GM18870 (cell line): ENCODE measurements at regions not wholly inside any gene's neighbourhood (a gene's known extent, or its start where the extent isn't known, plus 50 kb on each side); places are given as distances from the start of the nearest gene placed in this dataset.

Experiments used
- ATAC-seq: cut with Tn5 transposase; IDR thresholded peaks from one replicate; pipeline ENCODE4 v1.9.1; 2021; ENCODE audit warnings: moderate library complexity; ENCODE audit not compliant: unreplicated experiment

DNA sequence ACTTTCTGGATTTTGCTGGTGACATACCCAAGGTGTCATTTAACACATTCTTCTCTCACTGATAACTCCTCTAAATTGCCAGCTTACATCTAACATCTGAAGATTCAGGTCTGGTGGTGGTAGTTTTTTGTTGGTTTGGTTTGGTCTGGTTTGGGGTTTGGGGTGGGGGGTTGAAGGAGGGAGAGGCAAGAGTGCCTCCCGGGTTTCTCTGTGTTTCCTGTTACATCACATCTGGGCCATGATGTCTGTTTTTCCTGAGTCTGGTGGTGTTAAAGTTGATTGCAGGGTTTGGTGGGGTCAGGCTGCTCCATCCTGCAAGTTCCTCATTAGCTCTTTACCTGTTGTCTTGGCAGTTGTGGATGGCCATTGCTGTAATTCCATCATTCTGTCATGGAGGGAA, 155.8 kb upstream of the UBL3 start:
- no peak for ATAC-seq

DNA sequence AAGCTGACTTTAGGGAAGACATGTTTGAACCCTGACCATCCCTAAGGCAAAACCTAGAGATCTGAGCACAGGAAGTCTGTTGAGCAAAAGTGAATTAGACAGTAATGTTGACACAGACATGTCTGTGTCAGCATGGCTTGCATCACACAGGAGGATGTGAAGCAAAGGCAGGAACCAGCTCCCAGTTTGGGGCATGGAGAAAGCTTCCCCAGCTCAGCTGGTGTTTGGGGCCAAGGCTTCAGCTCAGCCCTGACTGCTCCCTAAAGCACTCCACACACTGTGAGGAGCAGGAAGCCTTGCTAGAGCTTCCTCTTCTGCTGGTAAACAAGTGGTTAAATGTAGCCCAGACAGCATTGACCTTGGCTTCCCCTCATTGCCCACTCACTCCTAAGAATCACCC, 153.8 kb upstream of the UBL3 start:
- no peak for ATAC-seq

DNA sequence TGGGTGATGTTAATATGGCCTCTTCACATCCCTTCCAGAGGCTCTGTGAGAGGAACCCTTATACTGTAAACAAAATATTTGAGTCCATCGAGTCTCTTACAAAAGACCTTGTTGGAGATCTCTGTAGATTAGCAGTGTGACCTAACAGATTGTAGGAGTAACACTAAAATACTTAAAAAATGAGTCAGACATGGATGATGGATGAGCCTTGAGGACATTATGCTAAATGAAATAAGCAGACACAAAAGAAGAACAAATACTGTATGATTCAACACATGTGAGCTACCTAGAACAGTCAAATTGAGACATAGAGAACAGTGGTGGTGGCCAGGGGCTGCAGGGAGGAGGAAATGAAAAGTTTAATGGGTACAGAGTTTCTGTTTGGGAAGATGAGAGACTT, 152.2 kb upstream of the UBL3 start:
- no peak for ATAC-seq

DNA sequence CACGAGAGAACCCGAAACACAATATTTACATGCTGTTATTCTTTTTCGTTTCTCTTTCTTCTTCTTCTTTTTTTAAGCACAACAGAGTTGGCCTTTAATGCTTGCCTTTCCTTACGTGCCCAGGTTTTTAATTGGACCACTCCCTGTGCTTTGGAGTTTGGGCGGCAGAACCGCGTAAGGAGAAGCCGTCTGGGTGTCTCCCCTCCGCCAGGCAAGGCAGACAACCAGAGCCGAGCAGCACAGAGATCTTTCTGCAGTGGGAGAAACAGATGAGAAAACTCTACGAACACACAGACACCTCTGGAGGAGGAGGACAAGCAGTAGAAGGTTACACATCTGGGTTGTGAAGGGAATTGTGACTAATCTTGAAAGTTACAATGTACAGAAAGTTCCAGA, 150.0 kb upstream of the UBL3 start:
- ATAC-seq, result no peak

DNA sequence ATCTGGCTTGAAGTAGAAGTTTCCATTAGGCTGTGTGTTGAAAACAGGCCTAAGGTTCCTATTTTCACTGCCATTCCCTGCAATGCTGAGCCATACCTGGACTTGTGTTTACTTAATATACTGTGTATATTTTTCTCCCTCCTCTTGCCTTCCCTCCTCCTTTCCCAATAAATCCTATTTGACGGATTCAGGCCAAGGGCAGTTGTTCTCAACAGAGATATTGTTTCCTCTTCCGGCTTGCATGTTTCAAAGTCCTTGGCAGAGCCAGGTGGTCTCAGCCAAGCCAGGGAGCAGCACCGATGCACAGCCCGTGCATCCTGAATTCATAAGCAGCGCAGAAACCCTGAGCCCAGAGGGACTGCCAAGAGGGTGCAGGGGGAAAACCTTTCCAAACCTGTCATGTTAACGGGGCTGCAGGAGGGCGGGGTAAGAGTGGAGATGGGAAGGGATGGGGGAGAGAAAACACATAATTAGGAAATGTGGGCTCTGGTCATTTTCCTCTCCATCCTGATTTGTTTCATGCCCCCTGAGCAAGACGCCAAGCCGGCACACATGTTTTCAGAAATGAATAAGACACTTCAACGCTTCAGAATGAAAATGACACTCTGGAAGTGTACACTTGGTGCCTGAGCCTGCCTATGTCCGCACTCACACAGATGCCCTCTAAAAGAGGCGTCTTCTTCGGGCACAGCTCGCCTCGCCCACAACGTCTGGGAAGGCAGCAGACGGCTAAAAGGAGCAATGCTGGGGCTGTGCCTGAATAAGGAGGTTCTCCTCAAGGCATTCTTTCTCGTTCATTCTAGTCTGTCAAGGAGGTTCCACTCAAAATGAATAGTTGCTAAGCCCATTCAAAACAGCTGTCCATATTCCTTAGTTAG, 149.3 kb upstream of the UBL3 start:
- ATAC-seq, result no peak

DNA sequence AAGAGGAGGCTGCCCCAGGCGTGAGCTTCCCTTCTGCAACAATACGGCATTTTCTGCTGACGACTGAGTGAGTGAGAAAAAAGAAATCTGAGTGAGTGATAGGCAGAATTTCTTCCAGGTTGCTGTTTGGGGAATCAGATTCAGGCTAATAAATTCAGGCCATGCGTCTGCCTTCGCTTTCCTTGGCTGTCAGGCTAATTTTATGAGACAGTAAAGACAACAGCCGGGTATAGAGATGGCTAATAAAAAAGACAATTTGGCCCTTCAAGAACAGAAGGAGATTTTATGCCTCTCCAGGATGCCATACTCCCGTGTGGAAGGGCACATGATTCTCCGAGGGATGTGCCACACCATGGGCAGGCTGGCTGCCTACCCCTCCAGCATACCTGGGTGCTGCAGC, 145.9 kb upstream of the UBL3 start:
- ATAC-seq, result no peak

DNA sequence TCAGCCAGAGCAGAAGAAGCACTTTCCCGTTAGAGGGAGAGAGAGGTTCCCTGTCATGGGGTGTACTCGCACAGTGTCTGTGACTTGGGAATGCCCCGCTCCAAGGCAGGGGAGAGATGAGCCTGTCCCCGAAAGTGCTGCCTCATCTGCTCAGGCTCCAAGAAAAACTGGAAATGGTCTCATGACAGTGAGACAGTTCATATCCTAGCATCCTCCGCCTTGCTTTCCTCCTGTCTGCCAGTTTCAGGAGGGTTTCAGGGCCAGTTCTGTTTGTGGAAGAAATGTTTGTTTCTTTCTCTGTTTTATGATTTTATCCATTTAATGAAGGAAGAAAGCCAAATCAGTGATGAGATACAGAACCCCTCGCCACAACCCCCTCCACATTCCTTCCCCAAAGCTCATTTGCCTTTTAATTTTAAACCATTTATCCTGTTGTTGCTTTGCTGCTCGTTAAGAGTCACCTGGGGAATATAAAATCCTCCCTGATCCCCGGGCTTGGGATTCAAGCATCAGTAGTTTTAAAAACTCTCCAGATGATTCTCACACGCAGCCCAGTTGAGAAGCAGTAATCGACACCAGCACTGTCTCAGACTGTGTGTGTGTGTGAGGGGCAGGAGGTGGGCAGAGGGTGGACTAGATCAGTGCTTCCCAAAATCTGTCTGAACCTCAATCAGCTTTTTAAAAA, 144.6 kb upstream of the UBL3 start:
- ATAC-seq, result no peak

DNA sequence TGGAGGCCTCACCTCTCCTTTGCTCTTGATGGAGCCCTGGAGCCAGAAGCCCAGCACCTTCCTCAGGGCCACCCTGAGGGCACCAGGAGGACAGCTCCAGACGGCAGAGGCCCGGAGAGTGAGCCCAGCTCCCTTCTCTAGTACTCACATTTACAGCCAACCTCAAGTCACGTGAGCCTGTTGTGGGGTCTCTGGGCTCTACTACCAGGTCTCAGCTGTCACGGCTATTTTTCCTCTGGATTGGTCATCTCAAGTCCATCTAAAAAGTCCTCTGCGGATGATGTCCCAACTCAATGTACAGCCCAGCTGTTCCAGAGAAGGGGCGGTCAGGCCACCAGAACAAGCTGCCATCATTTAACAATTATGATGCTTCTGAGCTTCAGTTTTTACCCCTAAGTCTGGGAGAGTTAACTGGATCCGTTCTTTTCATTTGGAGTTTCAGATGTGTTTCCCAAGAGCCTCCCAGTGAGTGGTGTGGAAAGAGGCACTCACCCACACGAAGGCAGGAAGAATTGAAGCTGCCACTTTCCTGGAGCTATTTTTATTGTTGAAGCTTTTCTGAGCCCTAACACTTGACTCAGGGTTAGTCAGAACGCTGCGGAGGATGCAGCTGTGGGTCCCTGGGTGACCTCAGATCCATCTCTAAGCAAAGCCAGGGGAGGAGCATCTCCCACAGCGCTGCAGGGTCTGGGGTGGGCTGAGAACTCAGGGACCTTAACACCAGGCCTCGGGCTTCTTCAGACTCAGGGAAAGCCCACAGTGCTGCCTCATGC, 143.5 kb upstream of the UBL3 start:
- ATAC-seq, result no peak

DNA sequence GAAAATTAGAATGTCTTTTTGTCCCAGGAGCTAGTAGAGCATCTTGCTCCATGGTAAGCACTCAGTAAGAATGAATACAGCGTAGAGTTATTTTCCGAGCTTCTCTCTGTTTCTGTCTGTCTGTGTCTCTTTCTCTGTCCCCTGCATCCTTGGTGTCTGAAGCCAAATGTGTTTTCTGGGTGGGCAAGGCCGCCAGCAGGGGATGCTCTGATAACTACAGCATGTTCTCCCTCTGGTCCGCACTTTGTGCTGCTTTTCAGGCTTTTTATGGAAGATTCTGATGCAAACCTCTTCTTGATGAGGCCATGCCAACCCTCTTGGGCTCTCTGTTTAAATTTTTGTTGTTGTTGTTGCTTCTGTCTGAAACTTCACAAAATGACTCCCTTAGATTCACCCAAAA, 142.8 kb upstream of the UBL3 start:
- ATAC-seq, result no peak

DNA sequence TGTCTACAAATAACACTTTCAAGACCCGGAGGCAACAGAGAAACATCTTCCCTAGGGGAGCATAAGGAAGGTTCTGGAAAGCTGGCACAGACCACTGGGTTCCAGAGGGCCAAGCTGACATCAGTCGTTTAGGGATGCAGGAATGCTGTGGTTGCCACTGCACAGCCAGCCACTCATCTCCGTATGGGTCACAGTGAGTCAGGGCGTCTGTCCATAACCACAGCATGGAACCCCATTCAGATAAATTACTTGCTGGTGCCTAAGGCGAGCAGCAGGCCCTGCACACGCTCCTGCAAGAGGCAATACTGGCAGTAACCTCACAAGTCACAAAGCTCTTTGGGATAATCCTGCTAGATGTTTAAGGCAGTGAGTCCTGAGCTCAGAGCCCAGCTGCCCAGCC, 140.9 kb upstream of the UBL3 start:
- ATAC-seq, result no peak

DNA sequence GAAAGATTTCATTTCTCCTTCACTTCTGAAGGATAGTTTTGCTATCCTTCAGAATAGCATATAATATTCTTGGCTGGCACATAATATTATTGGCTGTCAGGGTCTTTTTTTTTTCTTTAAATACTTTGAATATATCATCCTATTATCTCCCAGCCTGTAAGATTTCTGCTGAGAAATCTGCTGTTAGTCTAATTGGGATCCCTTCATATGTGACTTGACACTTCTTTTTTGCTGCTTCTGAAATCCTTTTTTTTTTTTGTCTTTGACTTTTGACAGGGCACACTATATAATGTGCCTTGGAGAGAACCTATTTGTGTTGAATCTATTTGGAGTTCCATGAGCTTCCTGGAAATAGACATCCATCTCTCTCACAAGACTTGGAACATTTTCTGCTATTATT, 136.9 kb upstream of the UBL3 start:
- ATAC-seq, result no peak

DNA sequence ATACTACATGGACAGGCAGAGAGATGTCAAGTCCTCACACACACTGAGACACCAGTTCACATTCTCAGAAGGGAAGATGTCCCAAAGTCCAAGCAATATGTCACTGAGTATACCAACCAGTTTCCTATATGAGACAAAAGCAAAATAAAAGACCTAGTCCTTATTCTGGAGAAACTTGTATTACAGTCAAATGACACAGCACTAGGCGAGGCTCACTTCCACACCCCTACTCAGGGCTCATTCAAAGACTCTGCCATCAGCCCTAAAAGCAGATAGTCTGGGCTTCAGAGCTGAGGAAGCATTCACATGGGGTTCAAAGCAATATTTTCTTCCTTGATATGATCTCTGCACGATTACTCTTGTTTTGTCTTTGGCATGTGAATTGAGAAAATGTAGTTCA, 129.9 kb upstream of the UBL3 start:
- no peak for ATAC-seq

DNA sequence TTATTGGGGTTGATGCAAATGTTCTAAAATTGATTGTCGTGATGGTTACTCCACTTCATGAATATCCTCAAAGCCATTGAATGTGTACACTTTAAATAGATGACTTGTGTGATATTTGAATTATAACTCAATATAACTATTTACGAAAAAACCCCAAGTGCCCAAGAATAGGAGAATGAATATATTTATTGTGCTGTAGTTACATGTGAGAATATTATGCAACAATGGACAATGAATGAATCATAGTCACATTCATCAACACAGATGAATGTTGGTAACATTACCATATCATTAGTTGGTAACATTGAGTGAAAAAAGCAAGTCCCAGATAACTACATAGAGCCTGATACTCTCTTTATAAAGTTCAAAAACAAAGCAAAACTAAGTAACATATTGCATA, 127.8 kb upstream of the UBL3 start:
- no peak for ATAC-seq

DNA sequence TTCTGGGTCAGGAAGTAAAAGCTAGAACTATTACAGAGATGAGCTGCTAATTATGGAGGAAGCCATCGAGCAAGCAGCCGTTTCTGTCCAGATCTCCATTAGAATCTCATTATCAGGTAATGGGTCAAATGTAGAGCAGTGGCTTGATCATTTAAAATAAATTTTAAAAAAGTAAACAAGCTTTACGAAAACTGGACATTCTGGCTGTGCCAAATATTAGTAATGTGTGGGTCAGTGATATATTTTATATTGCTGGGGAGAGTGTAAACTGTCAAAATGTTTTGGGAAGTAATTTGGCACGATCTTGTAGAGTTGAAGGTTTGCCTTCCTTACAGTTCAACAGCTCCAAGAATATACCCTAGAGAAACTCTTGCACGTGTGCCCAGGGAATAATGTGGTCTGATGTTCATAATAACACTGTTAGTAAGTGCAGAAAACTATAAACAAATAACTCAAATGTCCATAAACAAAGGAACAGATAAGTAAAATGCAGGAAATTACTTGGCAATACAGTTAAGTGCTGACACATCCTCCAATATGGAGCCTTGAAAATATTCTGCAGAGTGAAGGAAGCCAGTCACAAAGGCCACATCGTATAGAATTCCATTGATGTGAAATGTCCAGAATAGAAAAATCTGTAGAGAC, 127.2 kb upstream of the UBL3 start:
- no peak for ATAC-seq

DNA sequence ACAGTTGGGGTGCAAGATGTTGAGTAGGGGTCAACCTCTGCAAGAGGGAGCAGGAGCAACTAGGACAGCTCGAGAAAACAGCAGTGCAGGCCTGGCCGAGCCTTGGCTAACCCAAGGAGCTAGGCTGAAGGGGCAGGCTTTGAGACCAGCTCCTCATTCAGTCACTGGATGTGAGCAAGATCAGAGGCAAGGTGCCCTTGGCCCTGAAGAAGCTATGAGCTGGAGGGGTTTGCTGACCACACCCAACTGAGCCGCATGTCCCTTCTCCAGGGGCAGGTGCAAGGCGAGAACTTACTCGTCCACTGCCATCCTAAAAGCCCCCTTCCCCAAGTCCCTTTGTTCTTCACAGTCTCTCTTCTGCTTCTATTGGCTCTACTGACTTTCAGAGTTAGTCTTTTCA, 126.1 kb upstream of the UBL3 start:
- no peak for ATAC-seq

DNA sequence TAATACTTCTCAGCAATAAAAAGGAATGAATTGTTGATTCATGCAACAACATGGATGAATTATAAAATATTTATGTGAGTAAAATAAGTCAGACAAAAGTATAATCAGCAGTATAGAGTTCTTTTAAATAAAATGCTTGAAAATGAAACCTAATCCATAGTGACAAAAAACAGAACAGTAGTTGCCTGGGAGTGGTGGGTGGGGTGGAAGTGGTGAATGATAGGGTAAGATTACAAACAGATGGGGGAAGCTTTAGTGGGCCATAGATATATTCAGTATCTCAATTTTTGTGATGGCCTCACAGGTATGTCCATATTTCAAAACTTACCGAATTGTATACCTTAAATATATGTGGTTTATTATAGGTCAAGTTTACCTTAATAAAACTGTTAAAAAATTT, 124.9 kb upstream of the UBL3 start:
- ATAC-seq, result no peak

DNA sequence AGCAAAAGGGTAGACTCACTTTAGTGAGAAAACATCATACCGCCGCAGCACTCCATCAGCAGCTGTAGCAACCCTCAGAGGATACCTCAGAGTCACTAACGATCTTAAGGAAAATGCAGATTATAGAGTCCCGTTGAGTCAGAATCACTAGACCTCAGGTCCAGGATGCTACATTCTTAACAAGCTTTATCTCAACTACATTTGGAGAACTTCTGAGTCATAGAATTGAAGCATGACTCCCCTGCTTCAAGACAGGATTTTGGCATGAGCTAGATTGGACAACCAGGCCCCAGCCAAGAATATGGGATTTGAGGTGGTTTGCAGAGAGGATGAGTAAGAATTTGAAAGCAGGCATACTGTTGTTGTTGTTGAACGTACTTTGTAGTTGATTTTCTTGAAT, 118.9 kb upstream of the UBL3 start:
- ATAC-seq, result no peak

DNA sequence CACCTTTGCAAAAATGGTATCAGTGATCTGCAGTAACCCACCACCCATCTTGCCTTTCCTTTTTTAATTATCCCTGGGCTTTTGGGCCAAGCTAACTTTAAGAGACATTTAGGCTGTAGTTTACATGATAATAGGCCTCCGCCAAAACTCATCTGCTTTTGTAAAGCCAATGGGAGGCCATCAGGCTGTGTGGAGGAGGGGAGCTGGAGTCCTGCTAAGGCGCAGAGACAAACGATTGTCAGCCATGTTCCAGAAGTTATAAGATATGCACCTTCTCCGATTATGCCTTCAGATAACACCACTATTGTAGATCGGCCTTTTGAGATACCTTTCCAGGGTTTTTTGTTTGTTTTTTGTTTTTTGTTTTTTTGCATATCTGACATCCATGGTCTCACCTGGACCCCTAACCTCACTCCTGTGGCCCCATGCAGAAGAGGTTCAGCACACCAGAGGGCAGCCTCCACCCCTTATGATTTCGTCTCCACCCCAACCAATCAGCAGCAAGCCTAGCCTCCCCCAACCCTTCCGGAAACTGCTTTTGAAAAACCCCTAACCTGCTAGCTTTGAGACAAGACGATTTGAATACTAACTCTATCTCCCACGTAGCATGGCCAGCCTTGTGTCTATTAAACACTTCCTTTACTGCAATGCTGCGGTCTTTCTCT, 113.9 kb upstream of the UBL3 start:
- no peak for ATAC-seq

DNA sequence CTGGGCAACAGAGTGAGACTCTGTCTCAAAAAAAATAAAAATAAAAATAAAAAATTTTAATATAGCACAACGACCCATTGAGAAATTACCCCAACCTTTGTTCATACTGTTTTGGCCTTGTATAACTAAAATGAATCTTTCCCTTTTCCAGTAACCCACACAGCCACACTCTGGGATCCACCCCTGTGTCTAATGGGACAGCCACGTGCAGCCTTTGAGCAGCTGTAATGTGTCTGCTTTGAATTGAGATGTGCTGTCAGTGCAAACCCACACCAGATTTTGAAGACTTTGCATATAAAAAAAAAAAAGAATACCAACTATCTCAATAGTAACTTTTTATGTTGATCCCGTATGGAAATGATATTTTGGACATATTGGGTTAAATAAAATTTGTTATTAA, 112.7 kb upstream of the UBL3 start:
- ATAC-seq, result no peak

DNA sequence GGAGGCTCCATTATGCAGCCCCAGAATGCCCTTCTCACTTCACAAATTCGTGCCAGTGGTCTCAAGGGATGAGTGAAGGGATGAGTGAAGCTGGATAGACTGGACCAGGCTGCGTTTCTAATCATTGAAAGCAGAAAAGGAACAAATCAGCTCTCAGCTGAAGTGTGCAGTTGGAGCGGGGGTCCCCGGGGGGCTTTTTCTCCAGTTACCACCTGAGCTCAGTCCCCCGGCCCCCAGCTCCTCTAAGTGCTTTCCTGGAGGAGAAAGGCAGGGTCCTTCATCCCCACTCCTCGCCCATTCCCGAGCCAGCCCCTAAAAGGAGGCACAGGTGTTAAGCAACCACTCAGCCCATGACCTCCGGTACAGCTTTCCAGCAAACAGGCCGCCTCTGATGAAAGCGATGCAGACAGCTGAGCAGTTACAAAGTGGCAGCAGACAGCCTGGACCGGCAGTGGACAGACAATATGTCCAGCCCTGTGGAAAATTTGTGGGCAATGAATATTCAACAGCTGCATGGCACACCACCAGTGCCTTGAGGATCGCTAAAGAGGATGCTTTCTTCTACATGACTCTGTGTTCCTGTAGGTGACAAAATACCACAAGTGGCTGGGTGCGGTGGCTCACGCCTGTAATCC, 110.7 kb upstream of the UBL3 start:
- no peak for ATAC-seq
